COLO668 (cell line): ENCODE measurements at regions not wholly inside any gene's neighbourhood (a gene's known extent, or its start where the extent isn't known, plus 50 kb on each side); places are given as distances from the start of the nearest gene placed in this dataset.
"Not testable (repeated sequence)": the region's sequence is repeated elsewhere in the genome, so short reads cannot be mapped to it uniquely, and the experiment has no call there.

Experiments
- DNase-seq: peaks from one replicate; lab custom pipeline; 2025; ENCODE audit not compliant: unreplicated experiment; lab: John Stamatoyannopoulos, UW

DNA sequence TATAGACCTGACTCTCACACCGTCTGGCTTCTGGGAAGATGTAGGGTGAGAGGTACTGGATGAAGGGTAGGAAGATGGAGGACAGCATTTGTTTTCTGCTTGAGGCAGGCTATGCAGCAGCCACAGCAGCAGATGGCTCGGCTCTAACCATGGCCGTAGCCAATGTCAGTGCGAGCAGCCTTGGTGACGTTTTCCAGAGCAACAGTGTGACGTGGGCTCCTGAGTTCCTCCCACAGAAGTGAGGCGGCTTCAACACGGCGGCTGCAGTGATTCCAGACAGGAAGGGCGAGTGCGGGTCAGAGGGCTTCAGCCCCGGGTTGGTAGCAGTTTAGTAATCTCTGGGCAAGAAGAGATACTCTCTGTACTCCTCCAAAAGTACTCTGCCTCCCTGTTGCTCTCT, 133.0 kb upstream of the MYT1L start:
- no peak for DNase-seq

DNA sequence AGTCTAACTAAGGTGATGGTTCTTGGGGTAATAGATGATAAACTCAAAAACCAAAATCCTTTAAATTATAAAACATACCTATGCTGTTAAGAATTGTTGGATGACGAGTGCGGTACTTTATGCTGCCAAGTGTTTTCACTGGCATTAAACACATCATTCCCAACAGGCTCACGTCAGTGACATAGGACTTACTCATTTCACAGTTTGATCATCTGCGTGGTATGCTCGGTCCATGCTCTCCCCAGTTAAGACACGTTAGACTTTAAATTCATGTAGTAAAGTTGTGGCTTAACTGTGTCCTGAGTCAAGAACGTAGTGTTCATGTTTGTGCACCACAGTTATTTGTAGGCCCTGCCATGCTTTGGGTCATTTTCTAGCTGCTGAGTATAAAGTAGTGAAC, 125.6 kb upstream of the MYT1L start:
- DNase-seq, result no peak

DNA sequence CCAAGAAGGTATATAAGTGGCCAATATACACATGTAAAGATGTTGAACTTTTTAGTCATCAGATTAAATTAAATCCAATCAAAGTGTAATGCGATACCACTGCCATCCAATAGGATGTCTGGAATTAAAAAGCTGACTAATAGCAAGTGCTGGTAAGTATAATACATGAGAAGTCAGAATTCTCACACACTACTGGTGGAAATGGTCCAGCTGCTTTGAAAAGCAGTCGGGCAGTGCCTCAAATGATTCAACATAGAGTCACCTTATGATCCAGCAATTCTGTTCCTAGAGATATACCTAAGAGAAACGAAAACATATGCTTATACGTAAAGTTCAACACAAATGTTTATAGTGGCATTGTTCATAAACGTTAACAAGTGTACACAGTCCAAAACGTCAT, 124.1 kb upstream of the MYT1L start:
- no peak for DNase-seq

DNA sequence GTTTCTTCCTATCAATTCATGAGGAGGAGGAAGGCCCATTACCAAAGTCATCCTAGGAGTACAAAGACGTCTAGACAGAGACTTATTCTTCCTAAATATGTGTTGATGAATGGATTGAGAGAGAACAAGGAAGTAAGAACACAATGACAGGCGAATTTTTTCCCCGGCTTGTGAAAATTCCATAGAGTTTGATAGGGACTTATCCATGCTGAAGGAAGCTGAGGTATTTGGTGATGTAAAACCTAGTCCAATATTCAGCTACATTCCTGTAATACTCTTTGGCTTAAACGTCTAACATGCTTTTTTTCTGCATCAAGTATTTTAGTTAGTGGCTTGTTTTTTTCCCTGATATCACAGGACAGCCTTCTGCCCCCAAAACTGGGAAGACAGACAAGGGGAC, 121.9 kb upstream of the MYT1L start:
- no peak for DNase-seq

DNA sequence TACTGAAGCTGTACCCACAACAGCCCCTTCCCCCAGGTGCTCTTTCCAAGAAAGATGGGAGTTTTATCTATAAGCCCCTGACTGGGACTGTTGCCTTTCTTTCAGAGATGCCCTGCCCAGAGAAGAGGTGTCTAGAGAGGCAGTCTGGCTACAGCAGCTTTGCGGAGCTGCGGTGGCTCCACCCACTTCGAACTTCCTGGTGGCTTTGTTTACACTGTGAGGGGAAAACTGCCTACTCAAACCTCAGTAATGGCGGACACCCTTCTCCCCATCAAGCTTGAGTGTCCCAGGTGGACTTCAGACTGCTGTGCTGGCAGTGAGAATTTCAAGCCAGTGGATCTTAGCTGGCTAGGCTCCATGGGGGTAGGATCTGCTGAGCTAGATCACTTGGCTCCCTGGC, 120.2 kb upstream of the MYT1L start:
- DNase-seq, result not testable (repeated sequence)

DNA sequence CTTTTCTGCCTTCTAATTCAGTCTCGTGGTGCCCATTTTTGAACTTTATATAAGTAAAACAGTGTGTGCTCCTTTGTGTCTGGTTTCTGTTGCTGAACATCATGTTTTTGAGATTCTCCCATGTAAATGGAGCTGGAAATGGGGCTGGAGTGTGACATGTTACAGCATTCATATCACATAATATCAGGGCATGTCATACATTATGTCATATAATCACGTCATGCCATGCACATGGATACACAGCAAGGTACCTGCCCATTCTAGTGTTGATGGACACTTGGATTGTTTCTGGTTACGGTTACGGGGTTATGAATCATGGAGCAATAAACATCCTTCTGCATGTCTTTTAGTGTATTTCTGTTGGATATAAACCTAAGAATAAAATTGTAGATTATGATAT, 117.1 kb upstream of the MYT1L start:
- no peak for DNase-seq

DNA sequence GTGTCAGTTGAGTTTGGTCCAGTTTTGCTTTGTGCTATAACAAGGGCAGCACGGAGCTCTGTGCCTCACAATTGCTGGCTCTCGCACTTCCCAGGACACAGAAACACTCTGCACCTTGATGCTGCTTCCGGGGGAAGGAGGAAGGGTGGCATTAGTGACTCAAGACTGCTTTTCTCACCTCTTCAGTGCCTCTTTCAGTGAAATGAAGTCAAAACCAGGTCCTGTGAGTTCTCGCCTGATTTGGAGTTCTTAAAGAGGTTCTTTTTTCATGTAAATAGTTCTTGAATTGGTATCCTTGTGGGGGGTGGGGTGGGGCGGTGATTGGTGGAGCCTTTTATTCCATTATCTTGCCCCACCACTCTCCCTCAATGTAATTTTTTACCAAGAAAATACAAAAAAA, 91.5 kb upstream of the MYT1L start:
- no peak for DNase-seq

DNA sequence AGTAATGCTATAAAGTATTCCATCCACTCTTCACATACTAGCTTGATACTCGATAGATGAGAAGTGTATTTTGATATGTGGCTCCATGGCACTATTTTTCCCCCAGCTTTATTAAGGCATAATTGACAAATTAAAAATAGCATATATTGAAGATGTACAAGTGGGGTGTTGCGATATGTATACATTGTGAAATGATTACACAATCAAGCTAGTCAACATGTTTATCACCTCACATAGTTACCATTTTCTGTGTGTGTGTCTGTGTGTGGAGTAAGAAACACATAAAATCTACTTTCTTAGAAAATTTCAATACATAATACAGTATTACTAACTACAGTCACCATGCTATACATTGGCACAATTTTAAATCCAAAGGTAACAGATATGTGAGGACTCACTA, 82.5 kb upstream of the MYT1L start:
- DNase-seq, result no peak

DNA sequence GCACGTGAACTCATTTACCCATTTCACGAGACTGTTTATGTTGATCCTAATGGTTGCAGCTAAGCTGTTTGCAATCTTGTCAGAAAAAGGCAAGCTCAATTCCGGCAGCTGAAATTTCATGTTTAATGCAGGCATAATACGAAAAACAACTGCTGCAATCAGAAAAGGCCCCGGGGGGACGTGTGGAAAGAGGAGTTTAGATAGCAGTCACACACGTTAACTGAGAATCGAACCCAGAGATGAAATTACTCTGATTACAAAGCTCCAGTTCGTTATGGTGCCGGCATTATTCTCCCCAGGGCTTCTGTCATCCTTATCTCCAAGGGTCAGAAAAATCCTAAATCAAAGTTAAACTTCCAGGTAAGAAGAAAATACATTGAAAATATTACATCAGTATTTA, 79.9 kb upstream of the MYT1L start:
- no peak for DNase-seq

DNA sequence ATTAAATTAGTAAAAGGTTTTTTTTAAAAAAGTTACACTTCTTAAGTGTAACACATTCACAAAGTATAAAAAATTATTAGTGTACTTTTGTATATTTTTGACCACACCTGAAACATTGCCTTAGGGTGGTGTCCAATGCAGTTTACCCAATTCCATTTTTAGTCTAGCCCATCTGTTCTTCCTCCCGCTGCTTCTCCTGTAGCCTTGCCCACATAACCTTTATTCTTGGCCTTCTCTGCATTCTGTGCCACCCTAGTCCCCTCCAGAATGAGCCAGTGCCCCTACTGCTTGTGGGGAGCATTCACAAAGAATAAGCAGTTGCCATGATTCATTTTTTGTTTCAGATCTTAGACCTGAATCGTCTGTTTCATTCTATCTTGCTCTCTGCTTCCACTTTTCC, 78.4 kb upstream of the MYT1L start:
- DNase-seq, result no peak

DNA sequence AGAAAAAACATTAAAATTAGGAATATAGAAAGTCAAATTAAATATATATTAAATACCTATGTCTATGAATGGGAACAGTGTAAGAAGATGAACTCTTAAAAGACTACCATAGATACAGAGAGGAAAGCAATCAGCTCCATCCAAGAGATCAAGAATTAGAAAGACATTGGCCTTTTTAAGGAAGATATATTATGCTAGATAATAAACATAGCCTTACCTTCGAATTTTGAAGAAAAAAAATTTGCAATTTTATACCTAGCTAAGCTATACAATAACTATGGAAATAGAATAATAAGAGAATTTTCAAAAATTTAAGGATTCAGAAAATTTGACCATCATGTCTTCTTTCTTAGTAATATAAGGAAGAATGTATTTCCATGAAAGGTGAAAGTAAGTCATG, 74.7 kb upstream of the MYT1L start:
- no peak for DNase-seq

DNA sequence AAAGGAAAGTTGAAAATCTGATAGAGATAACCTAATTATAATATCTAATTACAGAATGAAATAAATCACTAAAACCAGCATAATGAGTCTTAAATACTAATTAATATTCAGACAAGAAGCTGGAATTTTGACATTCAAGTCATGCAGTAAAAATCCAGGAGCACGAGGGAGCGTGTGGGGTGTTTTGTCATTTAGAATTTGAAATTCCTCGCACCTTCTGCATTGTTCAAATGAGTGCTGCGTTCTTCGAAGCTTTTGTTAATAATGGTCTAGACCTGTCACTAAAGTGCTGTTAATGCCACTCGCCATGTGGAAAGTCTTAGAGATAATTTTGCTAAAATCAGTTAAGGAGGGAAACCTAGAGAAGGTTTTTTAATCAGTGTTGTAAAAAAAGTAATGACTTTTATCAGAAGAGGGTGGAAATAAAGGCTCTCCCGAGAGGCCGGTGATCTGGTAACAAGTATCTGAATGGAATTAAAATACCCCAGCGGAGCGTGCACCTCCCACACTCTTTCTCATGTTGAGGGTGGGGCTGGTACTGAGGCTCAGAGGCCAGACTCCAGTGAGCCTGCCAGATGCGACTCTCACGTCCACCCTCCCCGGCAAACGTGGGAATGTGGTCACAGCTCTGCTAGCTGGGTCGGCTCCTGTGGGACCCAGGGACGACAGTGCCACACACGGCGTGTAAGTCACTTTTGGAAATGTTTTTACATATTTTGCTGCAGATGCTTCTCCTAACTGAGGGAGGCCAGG, 69.4 kb upstream of the MYT1L start:
- no peak for DNase-seq

DNA sequence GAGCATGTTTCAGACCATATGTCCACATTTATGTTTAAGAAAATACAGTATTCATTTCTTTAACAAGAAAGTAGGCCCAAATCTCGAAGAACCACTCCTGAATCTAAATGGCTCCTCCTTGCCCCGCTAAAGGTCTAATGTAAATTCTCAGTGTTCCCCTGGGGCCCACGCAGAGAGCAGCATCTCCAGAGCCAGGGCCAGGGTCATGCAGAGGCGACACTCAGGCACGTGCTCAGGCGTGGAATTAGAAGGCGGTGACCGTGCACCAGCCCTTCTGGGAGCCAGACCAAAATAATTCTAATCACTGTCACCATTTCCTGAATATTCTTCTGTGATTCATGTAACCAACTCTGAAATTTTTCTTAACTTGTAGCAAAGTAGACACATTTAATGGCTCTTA, 68.3 kb upstream of the MYT1L start:
- no peak for DNase-seq

DNA sequence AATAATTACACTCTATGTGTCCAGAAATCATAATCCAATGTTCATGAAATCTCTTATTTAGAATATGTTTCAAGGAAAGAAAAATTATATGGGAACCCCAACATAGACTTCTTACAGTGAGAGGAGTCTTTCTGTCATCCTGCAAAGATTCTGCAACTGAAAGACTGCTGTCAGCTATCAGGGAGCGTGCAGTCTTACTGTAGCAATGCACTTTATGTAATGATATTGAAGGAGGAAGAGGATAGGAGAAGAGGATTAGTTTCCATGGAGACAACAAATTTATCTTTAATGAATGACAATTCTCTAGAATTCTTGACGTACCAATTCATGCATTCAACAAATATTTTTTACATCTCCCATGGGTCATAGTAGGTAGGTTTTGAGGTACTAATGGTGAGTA, 61.3 kb upstream of the MYT1L start:
- no peak for DNase-seq

DNA sequence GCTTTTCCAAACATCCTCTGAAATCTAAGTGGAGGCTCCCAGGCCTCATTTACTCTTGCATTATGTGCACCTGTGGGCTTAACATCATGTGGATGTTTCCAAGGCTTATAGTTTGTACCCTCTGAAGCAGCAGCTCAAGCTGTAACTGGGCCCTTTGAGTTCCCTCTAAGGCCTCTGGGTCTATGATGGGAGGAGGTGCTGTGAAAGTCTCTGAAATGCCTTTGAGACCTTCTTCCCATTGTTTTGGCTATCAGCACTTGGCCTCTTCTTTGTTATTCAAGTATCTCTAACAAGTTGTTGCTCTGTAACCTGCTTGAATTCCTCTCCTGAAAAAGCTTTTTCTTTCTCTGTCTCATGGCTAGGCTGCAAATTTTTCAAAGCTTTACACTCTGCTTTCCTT, 58.1 kb upstream of the MYT1L start:
- DNase-seq, result no peak
